Activated naive CD8-positive, alpha-beta T cell treated with anti-CD3 and anti-CD28 coated beads for 36 hours (primary cell): ENCODE measurements at regions not wholly inside any gene's neighbourhood (a gene's known extent, or its start where the extent isn't known, plus 50 kb on each side); places are given as distances from the start of the nearest gene placed in this dataset.
"Not testable (repeated sequence)": the region's sequence is repeated elsewhere in the genome, so short reads cannot be mapped to it uniquely, and the experiment has no call there.

ENCODE experiments used
- DNase-seq: peaks from one replicate; pipeline ENCODE4 v3.0.0; 2021
- H3K27ac Mint-ChIP-seq: one replicate; pipeline ENCODE4 v1.8.0; 2022; ENCODE audit warnings: mild to moderate bottlenecking, moderate library complexity, mixed read lengths
- H3K27me3 Mint-ChIP-seq: one replicate; pipeline ENCODE4 v1.8.0; 2022; ENCODE audit warnings: mild to moderate bottlenecking, mixed read lengths
- H3K36me3 Mint-ChIP-seq: one replicate; pipeline ENCODE4 v1.8.0; 2021; ENCODE audit warnings: mild to moderate bottlenecking, mixed read lengths
- H3K4me1 Mint-ChIP-seq: one replicate; pipeline ENCODE4 v1.8.0; 2021; ENCODE audit warnings: mixed read lengths
- H3K4me3 Mint-ChIP-seq: one replicate; pipeline ENCODE4 v1.8.0; 2022; ENCODE audit warnings: mild to moderate bottlenecking, moderate library complexity, mixed read lengths
- H3K9me3 Mint-ChIP-seq: one replicate; pipeline ENCODE4 v1.8.0; 2022; ENCODE audit warnings: mixed read lengths

DNA sequence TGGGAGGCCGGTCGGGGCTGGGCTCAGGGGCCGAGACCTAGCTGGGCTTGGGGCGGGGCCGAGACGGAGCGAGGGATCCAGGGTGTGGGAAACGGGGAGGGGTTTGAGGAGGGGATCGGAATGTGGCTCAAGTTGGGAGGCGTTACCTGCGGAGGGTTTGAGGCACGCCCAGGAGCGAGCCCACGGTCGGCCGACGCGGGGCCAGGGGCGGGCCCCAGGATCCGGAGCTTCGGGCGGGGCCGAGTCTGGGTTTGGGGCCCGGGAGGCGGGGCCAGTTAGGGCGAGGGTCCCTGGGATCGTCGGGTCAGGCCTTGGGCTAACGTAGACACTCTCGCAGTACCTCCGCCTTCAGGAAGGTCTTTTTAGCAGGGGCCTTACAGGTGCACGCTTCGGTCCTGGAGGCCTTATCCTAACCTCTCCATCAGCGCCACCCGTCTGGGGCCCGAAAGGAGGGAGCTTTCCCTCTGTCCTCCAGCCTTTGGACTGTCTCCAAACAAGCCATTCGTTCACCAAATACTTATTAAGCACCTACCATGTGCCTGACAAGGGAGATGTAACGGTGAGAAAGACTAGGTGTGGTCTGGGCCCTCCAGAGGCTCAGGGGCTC lies 228.2 kb upstream of the FRG2C start:
- H3K9me3 Mint-ChIP-seq, DNase-seq, H3K36me3 Mint-ChIP-seq, H3K27me3 Mint-ChIP-seq: not testable (repeated sequence)
- Mint-ChIP-seq H3K4me1 (peaks cover 15% of the 10 kb centered on the region), H3K4me3 (peak overlapping the region; percentile 96), H3K27ac (peak overlapping the region; percentile 99)

DNA sequence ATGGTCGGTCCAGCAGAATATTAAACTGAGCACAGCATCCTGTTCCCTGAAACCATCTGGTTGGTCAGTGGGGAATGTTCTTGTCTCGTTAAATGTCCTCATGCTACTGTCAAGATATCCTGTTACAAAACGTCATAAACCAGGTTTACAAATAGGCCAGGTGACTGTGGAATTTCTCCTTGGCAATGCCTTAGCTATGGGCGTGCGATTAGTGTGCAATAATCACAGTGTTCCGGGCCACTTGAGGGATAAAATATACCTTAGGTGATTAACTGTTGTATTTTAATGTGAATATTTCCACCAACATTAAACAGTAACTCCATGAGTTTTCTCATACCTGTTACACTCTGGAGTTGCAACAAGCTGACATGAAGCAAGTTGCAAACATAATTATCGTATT lies 223.1 kb upstream of the FRG2C start:
- H3K9me3 Mint-ChIP-seq, H3K27ac Mint-ChIP-seq, H3K27me3 Mint-ChIP-seq, H3K4me3 Mint-ChIP-seq, H3K4me1 Mint-ChIP-seq, H3K36me3 Mint-ChIP-seq, DNase-seq: not testable (repeated sequence)

DNA sequence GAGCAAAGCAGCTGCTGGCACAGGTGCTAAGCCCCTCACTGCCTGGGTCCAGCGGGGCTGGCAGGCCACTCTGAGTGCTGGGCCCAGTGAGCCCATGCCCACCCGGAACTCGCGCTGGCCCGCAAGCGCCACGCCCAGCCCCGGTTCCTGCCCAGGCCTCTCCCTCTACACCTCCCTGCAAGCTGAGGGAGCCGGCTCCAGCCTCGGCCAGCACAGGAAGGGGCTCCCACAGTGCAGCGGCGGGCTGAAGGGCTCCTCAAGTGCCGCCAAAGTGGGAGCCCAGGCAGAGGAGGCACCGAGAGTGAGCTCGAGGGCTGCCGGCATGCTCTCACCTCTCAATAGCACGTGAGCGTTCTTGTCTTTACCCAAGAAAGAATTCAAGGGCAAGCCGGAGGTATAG lies 219.5 kb upstream of the FRG2C start:
- not testable (repeated sequence) for H3K4me1 Mint-ChIP-seq, H3K36me3 Mint-ChIP-seq, H3K4me3 Mint-ChIP-seq, H3K9me3 Mint-ChIP-seq, DNase-seq, H3K27ac Mint-ChIP-seq, H3K27me3 Mint-ChIP-seq

DNA sequence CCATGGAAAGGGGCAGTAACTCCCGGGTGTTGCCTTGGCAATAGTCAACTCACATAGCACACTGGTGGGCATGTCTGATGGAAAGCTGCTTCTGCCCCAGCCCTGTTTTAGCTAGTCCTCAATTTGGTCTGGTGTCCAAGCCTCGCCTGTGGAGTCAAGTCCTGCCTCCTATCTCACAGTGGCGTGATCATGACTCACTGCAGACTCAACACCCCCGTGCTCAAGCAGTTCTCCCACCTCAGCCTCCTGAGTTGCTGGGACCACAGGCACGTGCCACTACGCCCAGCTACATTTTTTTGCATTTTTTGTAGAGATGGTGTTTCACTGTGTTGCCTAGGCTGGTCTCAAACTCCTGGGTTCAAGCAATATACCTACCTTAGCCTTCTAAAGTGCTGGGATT lies 218.9 kb upstream of the FRG2C start:
- not testable (repeated sequence) for H3K4me1 Mint-ChIP-seq, DNase-seq, H3K4me3 Mint-ChIP-seq, H3K27me3 Mint-ChIP-seq, H3K9me3 Mint-ChIP-seq, H3K36me3 Mint-ChIP-seq, H3K27ac Mint-ChIP-seq

DNA sequence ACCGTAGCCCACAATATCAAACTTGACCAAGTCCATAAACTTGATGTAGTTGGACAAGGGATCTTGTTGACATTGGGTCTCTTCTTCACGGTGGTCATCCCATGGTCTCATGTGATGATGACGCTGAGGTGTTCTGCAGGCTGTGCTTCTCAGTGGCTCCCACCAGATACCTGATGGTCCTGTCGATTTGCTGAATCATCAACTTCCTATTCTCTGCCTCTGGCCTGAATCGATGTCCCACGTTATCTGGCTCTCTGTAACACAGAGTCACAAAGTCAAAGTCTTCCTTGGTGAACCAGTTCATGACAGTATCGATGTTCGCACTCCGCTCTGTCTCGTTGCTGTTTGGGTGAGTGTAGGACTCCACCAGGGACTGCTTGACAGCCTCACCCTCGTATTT lies 217.2 kb upstream of the FRG2C start:
- H3K4me1 Mint-ChIP-seq, H3K36me3 Mint-ChIP-seq, H3K9me3 Mint-ChIP-seq, DNase-seq, H3K27me3 Mint-ChIP-seq, H3K4me3 Mint-ChIP-seq, H3K27ac Mint-ChIP-seq: not testable (repeated sequence)

DNA sequence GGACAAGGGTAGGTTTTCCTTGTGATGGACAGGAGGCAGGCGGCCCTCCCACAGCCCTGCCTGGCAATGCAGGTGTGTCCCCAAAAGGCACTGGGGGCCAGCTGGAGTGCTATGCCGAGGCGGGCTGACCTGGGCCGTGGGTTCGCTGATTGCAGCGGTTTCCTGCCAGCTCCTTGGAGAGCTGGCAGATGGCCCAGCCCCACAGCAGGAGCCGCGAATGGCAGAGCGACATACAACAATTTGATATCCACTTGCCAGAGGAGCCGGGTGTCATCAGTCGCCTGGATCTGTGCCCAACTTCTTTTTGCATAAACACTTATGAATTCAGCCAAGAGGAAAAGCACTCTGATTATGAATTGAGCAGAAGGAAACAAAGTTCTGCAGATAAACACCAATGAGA lies 210.8 kb upstream of the FRG2C start:
- not testable (repeated sequence) for H3K4me3 Mint-ChIP-seq, DNase-seq, H3K27ac Mint-ChIP-seq, H3K9me3 Mint-ChIP-seq, H3K36me3 Mint-ChIP-seq, H3K27me3 Mint-ChIP-seq, H3K4me1 Mint-ChIP-seq

DNA sequence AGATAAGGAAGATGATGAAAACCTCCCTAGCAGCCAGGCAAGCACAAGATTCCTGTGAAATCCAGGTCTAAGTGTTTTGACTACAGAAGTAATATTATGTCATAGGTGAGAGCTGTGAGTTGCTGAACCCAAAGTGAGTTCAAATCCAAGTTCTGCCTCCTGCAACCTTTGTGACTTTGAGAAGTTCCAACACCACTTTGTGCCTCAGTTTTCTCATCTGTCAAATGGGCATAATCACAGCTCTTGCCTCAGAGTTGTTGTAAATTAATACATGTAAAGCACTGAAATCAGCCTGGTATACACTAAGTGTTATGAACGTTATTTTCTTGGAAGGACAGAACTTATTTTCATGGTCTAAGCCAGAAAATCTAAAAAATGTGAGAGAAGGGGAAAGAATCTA lies 210.3 kb upstream of the FRG2C start:
- DNase-seq, H3K36me3 Mint-ChIP-seq, H3K9me3 Mint-ChIP-seq, H3K4me3 Mint-ChIP-seq, H3K4me1 Mint-ChIP-seq, H3K27me3 Mint-ChIP-seq, H3K27ac Mint-ChIP-seq: not testable (repeated sequence)

DNA sequence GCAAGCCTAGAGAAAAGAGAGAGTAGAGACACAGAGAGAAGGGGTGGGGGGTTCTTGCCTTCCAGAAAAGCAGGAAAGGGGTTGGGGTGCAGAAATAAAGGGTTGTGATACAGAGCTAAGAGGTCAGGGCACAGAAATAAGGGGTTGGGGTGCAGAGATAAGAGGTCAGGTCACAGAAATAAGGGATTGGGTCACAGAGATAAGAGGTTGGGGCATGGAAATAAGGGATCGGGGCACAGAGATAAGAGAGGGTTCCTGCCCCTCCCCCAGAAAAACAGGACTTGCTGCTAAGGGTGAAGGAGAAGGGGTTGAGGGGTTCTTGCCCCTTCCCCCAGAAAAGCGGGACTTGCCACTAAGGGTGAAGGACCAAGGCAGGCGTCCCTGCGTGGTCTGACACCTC lies 189.6 kb upstream of the FRG2C start:
- not testable (repeated sequence) for H3K27ac Mint-ChIP-seq, H3K4me3 Mint-ChIP-seq, H3K27me3 Mint-ChIP-seq, H3K4me1 Mint-ChIP-seq, H3K9me3 Mint-ChIP-seq, H3K36me3 Mint-ChIP-seq, DNase-seq

DNA sequence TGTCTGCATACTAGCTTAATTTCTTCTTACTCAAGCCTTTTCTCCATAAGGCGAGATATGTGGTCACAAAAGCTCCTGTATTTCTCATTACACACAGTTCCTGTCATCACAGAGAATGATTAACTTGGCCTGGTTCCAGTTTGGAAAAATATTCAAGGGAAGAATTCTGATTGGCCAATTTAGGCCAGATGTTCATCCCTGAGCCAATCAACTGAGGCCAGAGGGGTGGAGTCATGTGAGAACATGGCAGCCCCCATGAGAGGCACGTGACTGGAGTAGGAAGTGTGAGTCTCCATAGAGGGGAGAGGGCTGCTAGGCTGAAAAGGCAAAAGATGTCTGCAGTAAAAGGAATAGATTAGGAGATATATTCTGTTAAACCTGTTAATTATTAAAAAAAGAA lies 167.5 kb upstream of the FRG2C start:
- H3K4me1 Mint-ChIP-seq, DNase-seq, H3K27ac Mint-ChIP-seq, H3K27me3 Mint-ChIP-seq, H3K36me3 Mint-ChIP-seq, H3K4me3 Mint-ChIP-seq: not testable (repeated sequence)
- H3K9me3 Mint-ChIP-seq = peaks cover 12% of the 10 kb centered on the region

DNA sequence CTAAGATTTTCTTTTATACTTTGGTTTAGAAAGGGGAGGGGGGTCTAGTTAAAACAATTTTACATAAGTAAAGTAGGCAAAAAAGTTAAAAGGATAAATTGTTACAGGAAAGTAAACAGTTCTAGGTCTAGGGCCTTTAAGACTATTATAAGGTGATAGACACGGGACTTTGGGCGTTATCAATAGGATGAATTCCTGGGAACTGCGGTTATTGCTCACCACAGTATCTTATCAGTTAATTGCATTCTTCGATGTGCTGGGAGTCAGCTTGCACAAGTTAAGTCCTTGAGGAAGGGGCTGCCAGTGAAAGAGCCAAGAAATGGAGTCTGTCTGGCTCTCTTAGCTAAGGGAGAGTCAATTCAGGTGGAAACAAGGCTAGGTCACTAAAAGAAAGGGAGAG lies 163.8 kb upstream of the FRG2C start:
- not testable (repeated sequence) for H3K36me3 Mint-ChIP-seq, H3K4me3 Mint-ChIP-seq, DNase-seq, H3K27me3 Mint-ChIP-seq, H3K27ac Mint-ChIP-seq, H3K4me1 Mint-ChIP-seq
- H3K9me3 Mint-ChIP-seq = peaks cover 17% of the 10 kb centered on the region

DNA sequence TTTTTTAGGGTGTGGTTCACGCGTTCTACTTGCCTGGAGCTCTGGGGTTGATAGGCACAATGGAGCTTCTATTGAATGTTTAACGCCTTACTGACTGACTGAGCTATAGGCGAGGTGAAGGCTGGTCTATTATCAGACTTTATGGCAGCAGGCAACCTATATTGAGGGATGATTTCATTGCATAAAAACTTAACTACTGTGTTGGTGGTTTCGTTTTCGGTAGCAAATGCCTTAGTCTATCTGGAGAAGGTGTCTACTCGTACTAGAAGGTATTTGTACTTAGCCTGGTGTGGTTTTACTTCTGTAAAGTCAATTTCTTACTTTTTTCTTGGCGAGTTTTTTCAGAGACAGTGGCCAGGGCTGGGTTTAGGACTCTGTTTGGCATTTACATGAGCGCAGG lies 162.0 kb upstream of the FRG2C start:
- H3K9me3 Mint-ChIP-seq = peaks cover 15% of the 10 kb centered on the region
- not testable (repeated sequence) for H3K4me3 Mint-ChIP-seq, DNase-seq, H3K27me3 Mint-ChIP-seq, H3K4me1 Mint-ChIP-seq, H3K27ac Mint-ChIP-seq, H3K36me3 Mint-ChIP-seq

DNA sequence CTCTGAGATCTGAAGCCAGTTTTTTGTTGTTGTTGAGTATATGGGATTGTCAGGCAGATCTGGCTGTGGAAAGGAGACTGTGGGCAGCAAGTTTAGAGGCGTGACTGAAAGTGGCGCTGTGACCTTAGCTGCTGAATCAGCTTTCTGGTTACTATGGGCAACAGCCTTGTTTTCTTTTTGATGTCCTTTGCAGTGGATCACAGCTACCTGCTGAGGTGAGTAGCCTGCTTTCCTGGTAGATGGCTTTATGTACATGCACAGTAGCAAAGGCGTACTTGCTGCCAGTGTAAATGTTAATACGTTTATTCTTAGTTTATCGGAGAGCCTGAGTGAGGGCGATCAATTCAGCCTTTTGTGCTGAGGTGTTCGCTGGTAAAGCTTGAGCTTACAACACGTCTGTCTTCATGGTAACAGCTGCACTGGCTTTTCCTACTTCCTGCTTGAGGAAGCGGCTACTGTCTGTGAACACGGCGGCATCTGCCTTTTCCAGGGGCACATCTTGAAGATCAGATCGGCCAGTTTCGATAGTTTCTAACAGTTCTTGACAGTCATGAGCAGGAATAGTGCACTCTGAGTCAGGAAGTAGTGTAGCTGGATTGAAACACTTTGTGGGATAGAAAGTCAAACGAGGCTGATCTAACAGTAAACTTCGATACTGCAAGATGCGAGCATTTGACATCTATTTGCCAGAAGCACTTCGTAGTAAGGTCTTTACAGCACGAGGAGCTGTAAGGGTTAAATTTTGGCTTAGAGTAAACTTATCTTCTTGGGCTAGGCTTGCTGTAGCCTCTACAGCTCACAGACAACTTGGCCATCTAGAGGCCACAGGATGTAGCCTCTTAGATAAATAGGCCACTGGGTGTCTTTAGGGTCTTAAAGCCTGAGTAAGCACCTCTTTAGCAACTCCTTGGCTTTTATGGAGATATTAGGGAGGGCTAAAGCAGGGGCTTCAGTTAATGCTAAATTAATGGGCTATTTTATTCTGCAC lies 161.1 kb upstream of the FRG2C start:
- H3K4me1 Mint-ChIP-seq, H3K36me3 Mint-ChIP-seq, H3K4me3 Mint-ChIP-seq, H3K27me3 Mint-ChIP-seq, DNase-seq, H3K27ac Mint-ChIP-seq: not testable (repeated sequence)
- H3K9me3 Mint-ChIP-seq = peaks cover 20% of the 10 kb centered on the region

DNA sequence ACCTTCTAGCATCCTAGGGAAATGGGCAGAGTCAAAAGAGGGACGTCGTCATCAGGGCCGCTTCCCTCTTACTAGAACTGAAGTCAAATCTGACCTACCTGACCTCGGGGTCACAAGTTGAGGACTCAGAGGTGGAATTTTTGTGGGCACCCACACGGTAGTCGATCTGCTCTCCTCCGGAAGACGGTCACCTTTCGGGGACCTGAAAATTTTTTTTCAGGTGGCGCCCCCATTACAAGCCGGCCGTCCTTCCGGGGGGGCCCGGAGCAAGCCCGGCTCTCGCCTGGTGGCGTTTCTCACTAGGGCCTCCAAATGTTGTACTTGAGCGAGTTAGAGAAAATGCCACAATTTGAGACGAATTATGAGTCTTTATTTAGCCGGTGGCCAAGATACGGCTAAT lies 157.5 kb upstream of the FRG2C start:
- Mint-ChIP-seq H3K27me3 (peaks cover 5% of the 10 kb centered on the region), H3K36me3 (peaks cover 6% of the 10 kb centered on the region), H3K4me1 (no peaks in the 10 kb centered on the region), H3K4me3 (no peak overlapping the region), H3K27ac (no peak overlapping the region), H3K9me3 (peaks cover 32% of the 10 kb centered on the region)
- no peak for DNase-seq

DNA sequence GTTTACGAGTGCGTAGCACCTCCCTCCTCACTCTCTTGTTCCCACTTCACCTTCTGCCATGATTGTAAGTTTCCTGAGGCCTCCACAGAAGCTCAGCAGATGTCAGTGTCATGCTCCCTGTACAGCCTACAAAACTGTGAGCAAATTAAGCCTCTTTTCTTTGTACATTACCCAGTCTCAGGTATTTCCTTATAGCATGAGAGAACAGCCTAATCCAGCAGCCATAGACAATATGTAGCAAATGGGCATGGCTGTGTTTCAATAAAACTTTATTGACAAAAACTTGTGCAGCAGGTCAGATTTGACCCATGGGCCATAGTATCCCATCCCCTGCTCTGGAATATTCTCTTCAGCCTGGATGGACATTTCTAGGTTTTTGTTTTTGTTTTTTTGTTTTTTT lies 156.2 kb upstream of the FRG2C start:
- not testable (repeated sequence) for H3K27ac Mint-ChIP-seq, H3K4me3 Mint-ChIP-seq, H3K4me1 Mint-ChIP-seq, H3K36me3 Mint-ChIP-seq, H3K27me3 Mint-ChIP-seq, DNase-seq
- peaks cover 34% of the 10 kb centered on the region for H3K9me3 Mint-ChIP-seq

DNA sequence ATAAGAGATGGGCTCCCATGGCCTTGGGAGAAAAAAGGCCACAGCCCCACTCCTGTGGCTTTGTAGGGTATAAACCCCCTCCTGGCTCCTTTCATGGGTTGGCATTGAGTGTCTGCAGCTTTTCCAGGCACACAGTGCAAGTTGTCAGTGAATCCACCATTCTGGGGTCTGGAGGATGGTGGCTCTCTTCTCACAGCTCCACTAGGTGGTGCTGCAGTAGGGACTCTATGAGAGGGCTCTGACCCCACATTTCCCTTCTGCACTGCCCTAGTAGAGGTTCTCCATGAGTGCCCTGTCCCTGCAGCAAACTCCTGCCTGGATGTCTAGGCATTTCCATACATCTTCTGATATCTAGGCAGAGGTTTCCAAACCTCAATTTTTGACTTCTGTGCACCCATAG lies 136.5 kb upstream of the FRG2C start:
- H3K4me1 Mint-ChIP-seq, H3K27me3 Mint-ChIP-seq, H3K4me3 Mint-ChIP-seq, DNase-seq, H3K27ac Mint-ChIP-seq, H3K36me3 Mint-ChIP-seq: not testable (repeated sequence)
- peaks cover 14% of the 10 kb centered on the region for H3K9me3 Mint-ChIP-seq

DNA sequence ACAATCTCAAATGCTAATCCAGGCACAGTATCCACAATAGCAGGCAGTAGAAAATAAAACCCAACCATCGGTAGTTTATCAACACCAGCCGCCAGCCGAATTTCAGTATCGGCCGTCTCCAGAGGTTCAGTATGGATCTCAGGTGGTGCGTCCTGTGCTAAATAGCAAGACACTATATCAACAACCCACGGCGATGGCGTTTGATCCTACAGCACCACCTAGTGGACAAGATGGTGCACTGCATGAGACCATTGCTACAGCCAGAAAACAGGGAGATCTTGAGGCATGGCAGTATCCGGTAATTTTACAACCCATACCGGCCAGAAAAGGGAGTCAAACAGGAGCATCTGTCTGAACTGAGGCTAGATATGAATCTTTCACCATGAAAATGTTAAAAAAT lies 112.0 kb upstream of the FRG2C start:
- not testable (repeated sequence) for H3K27ac Mint-ChIP-seq, H3K4me3 Mint-ChIP-seq, H3K27me3 Mint-ChIP-seq, H3K4me1 Mint-ChIP-seq, H3K36me3 Mint-ChIP-seq, DNase-seq
- peaks cover 15% of the 10 kb centered on the region for H3K9me3 Mint-ChIP-seq
